ENCODE measurements at regions not wholly inside any gene's neighbourhood (a gene's known extent, or its start where the extent isn't known, plus 50 kb on each side); places are given as distances from the start of the nearest gene placed in this dataset.
A peak's percentile ranks its signal among the peaks of the same experiment; 100 is the strongest.
"Not testable (repeated sequence)": the region's sequence is repeated elsewhere in the genome, so short reads cannot be mapped to it uniquely, and the experiment has no call there.

DNA sequence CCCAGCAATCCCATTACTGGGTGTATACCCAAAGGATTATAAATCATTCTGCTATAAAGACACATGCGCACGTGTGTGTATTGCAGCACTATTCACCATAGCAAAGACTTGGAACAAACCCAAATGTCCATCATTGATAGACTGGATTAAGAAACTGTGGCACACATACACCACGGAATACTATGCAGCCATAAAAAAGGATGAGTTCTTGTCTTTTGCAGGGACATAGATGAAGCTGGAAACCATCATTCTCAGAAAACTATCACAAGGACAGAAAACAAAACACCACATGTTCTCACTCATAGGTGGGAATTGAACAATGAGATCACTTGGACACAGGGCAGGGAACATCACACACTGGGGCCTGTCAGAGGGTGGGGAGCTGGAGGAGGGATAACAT is 100.4 kb upstream of the ADO start:
- not testable (repeated sequence) for H3K4me1 ChIP-seq (ENCODE audit: control insufficient read depth, insufficient read depth, low read length)

GRCh38 chr10:62705789-62706188 is 98.7 kb upstream of the ADO start:
- H3K4me3 ChIP-seq (ENCODE audit: low read depth, low read length): no peak overlapping the region
- H3K36me3 ChIP-seq (ENCODE audit: control insufficient read depth in 2 of 2, insufficient read depth in 1 of 2, low read length in 2 of 2): no peaks in the 10 kb centered on the region
- ChIA-PET POLR2A (no interaction called here), CTCF (interaction anchor here (0.8 kb wide), 1 partner anchor 223 kb away, joined by 5 read pairs; no protein-coding TSS in a partner anchor)
- H3K9me3 ChIP-seq (ENCODE audit: control insufficient read depth, insufficient read depth, low read depth, low read length): no peaks in the 10 kb centered on the region
- no peaks in the 10 kb centered on the region for H3K4me1 ChIP-seq (ENCODE audit: control insufficient read depth, insufficient read depth, low read length)
- TF ChIP-seq YY1 (tag by site-specific recombination; IDR thresholded peaks at IDR 0.05) (no peak), ZBTB48 (tag by site-specific recombination; IDR thresholded peaks at IDR 0.05) (no peak), ZNF843 (tag by site-specific recombination; IDR thresholded peaks at IDR 0.05) (no peak), ZNF132 (tag by site-specific recombination; IDR thresholded peaks at IDR 0.05; ENCODE audit: borderline replicate concordance) (no peak), ZNF555 (tag by site-specific recombination; conservative IDR thresholded peaks at IDR 0.05) (no peak)
- H3K27ac ChIP-seq (ENCODE audit: extremely low read depth, low read depth, low read length): no peak overlapping the region

More for the DNA sequence above, 100.4 kb upstream of the ADO start:
- H3K4me3 ChIP-seq (ENCODE audit: low read depth, low read length); POLR2A ChIA-PET; CTCF ChIA-PET; H3K27ac ChIP-seq (ENCODE audit: extremely low read depth, low read depth, low read length); H3K9me3 ChIP-seq (ENCODE audit: control insufficient read depth, insufficient read depth, low read depth, low read length); H3K36me3 ChIP-seq (ENCODE audit: control insufficient read depth in 2 of 2, insufficient read depth in 1 of 2, low read length in 2 of 2): not testable (repeated sequence)
- TF ChIP-seq, protein P1, sequence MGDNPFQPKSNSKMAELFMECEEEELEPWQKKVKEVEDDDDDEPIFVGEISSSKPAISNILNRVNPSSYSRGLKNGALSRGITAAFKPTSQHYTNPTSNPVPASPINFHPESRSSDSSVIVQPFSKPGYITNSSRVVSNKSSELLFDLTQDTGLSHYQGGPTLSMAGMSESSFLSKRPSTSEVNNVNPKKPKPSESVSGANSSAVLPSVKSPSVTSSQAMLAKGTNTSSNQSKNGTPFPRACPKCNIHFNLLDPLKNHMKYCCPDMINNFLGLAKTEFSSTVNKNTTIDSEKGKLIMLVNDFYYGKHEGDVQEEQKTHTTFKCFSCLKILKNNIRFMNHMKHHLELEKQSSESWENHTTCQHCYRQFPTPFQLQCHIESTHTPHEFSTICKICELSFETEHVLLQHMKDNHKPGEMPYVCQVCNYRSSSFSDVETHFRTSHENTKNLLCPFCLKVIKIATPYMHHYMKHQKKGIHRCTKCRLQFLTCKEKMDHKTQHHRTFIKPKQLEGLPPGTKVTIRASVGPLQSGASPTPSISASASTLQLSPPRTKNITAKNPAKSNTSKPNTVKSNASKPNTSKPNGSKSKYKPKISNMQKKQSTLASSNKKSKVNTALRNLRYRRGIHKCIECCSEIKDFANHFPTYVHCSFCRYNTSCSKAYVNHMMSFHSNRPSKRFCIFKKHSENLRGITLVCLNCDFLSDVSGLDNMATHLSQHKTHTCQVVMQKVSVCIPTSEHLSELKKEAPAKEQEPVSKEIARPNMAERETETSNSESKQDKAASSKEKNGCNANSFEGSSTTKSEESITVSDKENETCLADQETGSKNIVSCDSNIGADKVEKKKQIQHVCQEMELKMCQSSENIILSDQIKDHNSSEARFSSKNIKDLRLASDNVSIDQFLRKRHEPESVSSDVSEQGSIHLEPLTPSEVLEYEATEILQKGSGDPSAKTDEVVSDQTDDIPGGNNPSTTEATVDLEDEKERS (tag by site-specific recombination; IDR thresholded peaks at IDR 0.05): 0 out of 2 replicates have a peak, but pooled peaks have one; percentile 26
- TF ChIP-seq ZNF146 (tag by site-specific recombination; IDR thresholded peaks at IDR 0.05): peak; percentile 69

- POLR2A ChIA-PET: no interaction called here
- Histone ChIP-seq H3K9me3 (ENCODE audit: control insufficient read depth, insufficient read depth, low read depth, low read length) (no peaks in the 10 kb centered on the region), H3K4me1 (ENCODE audit: control insufficient read depth, insufficient read depth, low read length) (no peaks in the 10 kb centered on the region), H3K27ac (ENCODE audit: extremely low read depth, low read depth, low read length) (no peak overlapping the region), H3K4me3 (ENCODE audit: low read depth, low read length) (no peak overlapping the region), H3K36me3 (ENCODE audit: control insufficient read depth in 2 of 2, insufficient read depth in 1 of 2, low read length in 2 of 2) (no peaks in the 10 kb centered on the region)
- CTCF ChIA-PET: interaction anchor here (0.7 kb wide), 1 partner anchor 15 kb away, joined by 4 read pairs; no protein-coding TSS in a partner anchor
- TF ChIP-seq WT1 (tag by site-specific recombination; IDR thresholded peaks at IDR 0.05): no peak
- no peak for TF ChIP-seq ZNF585B (tag by site-specific recombination; IDR thresholded peaks at IDR 0.05)
- no peak for TF ChIP-seq ZNF785 (tag by site-specific recombination; IDR thresholded peaks at IDR 0.05)
- TF ChIP-seq SCRT2 (tag by site-specific recombination; IDR thresholded peaks at IDR 0.05): no peak
Observed at GRCh38 chr10:62707810-62708209, 96.7 kb upstream of the ADO start.

GRCh38 chr10:62708569-62708968 is 96.0 kb upstream of the ADO start:
- Histone ChIP-seq H3K36me3 (ENCODE audit: control insufficient read depth in 2 of 2, insufficient read depth in 1 of 2, low read length in 2 of 2) (no peaks in the 10 kb centered on the region), H3K9me3 (ENCODE audit: control insufficient read depth, insufficient read depth, low read depth, low read length) (no peaks in the 10 kb centered on the region), H3K27ac (ENCODE audit: extremely low read depth, low read depth, low read length) (no peak overlapping the region), H3K4me3 (ENCODE audit: low read depth, low read length) (no peak overlapping the region), H3K4me1 (ENCODE audit: control insufficient read depth, insufficient read depth, low read length) (no peaks in the 10 kb centered on the region)
- ChIA-PET CTCF (no interaction called here), POLR2A (no interaction called here)
- no peak for TF ChIP-seq ZNF529 (tag by site-specific recombination; IDR thresholded peaks at IDR 0.05; ENCODE audit: insufficient replicate concordance)
- no peak for TF ChIP-seq ZNF768 (tag by site-specific recombination; IDR thresholded peaks at IDR 0.05)
- TF ChIP-seq ZNF660 (tag by site-specific recombination; IDR thresholded peaks at IDR 0.05): no peak
- TF ChIP-seq ZNF302 (tag by site-specific recombination; IDR thresholded peaks at IDR 0.05; ENCODE audit: low read depth): no peak
- TF ChIP-seq, protein P2, sequence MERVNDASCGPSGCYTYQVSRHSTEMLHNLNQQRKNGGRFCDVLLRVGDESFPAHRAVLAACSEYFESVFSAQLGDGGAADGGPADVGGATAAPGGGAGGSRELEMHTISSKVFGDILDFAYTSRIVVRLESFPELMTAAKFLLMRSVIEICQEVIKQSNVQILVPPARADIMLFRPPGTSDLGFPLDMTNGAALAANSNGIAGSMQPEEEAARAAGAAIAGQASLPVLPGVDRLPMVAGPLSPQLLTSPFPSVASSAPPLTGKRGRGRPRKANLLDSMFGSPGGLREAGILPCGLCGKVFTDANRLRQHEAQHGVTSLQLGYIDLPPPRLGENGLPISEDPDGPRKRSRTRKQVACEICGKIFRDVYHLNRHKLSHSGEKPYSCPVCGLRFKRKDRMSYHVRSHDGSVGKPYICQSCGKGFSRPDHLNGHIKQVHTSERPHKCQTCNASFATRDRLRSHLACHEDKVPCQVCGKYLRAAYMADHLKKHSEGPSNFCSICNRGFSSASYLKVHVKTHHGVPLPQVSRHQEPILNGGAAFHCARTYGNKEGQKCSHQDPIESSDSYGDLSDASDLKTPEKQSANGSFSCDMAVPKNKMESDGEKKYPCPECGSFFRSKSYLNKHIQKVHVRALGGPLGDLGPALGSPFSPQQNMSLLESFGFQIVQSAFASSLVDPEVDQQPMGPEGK (tag by site-specific recombination; IDR thresholded peaks at IDR 0.05): no peak
- TF ChIP-seq ZNF639 (tag by site-specific recombination; IDR thresholded peaks at IDR 0.05): no peak
- TF ChIP-seq ZNF521 (tag by site-specific recombination; IDR thresholded peaks at IDR 0.05): no peak
- TF ChIP-seq ZNF23 (tag by site-specific recombination; IDR thresholded peaks at IDR 0.05; ENCODE audit: borderline replicate concordance): no peak
- no peak for TF ChIP-seq ZNF426 (tag by site-specific recombination; IDR thresholded peaks at IDR 0.05)
- no peak for TF ChIP-seq ZNF148 (tag by site-specific recombination; IDR thresholded peaks at IDR 0.05; ENCODE audit: borderline replicate concordance)
